Glomerular endothelial cell (primary cell): ENCODE measurements at regions not wholly inside any gene's neighbourhood (a gene's known extent, or its start where the extent isn't known, plus 50 kb on each side); places are given as distances from the start of the nearest gene placed in this dataset.

Experiments
- DNase-seq: peaks from one replicate; pipeline ENCODE4 v3.0.0-alpha.2; 2011; ENCODE audit warnings: low read depth, low spot score; ENCODE audit errors: extremely low read depth

GRCh38 chr16:85476389-85476788 lies 136.7 kb upstream of the GSE1 start:
- DNase-seq: no peak

GRCh38 chr16:85477801-85478363 lies 135.2 kb upstream of the GSE1 start:
- DNase-seq: no peak

DNA sequence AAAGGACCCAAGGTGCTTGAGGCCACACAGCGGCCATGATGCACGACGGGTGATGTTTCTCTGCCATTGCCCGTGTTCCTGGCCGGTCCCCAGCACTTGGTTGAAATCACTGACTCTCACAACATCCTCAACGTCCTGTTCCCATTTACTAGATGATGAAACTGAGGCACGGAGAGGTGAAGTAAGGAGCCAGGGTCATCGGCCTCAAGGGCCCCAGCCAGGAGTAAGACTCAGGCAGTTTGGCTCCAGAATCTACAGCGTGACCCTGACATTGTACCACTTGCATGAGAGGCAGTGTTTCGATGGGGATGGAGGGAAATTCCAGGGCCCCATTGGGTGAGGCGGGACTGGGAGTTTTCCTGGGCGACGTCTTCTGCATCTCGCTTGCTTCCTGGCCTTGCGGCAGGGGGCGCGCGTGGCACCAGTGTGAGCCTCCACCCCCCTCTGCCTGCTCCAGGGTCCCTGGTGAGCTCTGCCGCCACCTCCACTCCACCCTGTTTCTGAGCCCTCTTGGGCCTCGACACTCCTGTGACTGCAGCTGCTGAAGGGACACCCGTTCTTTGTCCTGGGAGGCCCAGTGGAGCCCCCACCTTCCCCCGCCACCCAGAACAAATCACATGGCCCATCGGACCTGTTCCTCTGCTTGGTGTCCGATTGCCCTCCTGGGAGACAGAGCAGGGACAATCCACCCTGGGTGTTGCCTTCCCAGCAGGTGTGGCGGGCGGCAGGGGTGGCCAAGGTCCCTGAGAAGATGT lies 133.0 kb upstream of the GSE1 start:
- no peak for DNase-seq

DNA sequence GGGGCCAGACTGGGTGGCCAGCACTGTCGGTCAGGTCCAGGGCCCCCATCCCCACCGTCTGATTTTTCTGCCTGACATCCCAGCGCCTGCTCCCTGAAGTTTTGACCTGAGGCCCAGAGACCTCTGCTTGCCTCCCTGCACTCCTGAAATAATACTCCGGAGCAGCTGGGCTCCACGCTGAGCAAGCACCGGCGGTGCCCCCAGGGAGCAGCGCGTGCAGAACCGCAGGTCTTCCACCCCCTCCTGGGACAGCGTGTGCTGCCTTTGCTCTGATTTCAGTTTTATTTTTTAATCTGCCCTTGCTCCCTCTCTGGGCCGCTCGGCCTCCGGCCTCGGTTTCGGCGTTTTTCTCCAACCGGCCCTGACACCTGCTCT lies 132.4 kb upstream of the GSE1 start:
- no peak for DNase-seq

- DNase-seq: no peak
These were observed 131.9 kb upstream of the GSE1 start for GRCh38 chr16:85481206-85481605.

DNA sequence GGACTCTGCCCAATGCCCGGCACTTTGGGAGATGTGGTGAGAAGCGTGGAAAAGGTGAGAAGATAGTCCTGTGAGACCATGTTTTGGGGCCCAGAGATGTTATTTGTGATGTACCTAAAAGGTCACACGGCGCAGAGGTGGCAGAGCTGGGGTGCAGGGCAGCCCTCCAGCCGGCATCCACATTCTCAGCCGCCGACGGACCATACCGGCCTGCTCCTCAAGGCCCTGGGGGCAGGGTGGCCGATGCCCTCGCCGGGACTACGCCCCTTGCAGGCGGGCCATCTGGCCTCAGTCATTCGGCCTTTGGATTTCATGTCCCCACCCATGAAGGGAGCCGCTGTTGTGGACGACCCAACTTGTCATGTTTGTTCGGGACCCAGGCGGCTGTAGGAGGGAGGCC lies 131.4 kb upstream of the GSE1 start:
- no peak for DNase-seq

DNA sequence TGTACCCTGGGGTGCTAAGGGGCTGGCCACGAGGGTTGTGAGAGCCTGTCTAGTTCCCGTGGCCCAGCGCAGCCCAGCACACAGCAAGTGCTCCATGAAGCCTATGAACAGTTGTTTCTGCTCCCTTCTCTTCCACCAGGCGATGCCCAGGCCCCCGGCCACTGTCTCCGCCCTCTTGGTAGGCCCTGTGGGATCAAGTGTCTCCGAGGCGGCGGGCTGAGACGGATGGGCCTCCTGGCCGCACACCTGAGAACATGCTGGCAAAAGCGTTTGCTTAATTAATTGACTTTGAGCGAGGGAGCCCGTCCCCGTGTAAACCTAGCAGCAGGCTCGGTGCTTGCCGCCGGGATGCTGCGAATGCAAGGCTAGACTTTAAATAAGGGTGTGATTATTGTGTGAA lies 129.7 kb upstream of the GSE1 start:
- no peak for DNase-seq

DNA sequence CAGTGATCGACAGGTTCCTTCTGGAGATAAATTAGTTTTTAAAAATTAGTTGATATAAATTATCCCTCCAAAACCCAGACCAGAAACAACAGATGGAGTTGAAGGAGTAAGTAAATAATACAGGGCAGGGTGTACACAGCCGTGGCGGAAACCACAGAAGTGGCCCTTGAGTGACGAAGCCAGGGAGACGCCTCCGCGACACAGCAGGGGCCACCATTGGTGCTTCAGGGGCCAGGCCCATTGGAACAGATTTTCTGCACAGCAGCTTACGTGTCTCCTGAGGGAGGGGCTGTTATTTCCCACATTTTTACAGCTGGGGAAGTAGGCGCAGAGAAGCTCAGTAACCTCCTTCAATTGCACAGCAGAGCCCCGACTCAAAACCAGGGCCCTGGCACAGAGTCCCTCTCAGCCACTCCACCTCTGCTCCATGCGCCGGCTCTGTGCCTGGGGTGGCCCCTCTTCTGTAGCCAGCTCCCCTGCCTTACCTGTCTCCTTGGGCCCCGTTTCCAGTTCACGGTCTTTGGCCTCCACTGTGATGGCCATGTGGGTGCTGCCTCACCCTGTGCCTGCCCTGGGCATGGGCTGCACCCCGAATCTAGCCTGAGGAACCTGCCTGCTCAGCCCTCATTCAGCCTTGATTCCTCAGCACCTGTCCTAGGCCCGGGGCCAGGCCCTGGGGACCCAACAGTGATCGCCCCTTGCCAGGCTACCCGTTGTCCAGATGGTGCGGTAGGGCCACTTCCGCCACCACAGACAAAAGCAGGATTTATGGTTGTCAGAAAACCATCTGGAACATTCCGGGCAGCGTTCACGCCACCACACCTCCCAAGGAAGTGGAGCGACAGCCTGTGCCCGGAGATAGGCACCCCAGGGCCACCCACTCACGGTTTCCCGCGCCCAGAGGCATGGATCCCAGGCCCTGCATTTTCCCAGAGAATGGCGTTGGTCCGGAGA lies 128.5 kb upstream of the GSE1 start:
- no peak for DNase-seq

DNA sequence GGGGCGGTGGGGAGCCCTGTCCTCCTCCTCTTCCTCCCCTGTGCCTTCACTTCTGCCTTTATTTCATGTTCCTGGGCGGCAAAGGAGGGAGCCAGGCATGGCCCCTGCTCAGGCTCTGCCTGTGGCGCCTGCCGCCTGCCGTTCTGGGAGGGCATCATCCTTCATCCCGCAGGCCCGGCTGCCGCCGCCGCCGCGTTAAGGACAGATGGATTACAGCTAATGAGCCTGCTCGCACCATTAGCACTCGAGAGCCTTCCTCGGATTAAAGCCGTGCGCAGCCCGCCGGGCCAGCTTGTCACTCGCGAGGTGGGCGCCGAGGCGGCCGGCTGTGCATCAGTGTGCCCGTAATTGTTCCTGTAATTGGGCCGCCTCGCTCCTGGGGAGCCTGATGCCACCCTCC lies 127.7 kb upstream of the GSE1 start:
- DNase-seq: no peak

DNA sequence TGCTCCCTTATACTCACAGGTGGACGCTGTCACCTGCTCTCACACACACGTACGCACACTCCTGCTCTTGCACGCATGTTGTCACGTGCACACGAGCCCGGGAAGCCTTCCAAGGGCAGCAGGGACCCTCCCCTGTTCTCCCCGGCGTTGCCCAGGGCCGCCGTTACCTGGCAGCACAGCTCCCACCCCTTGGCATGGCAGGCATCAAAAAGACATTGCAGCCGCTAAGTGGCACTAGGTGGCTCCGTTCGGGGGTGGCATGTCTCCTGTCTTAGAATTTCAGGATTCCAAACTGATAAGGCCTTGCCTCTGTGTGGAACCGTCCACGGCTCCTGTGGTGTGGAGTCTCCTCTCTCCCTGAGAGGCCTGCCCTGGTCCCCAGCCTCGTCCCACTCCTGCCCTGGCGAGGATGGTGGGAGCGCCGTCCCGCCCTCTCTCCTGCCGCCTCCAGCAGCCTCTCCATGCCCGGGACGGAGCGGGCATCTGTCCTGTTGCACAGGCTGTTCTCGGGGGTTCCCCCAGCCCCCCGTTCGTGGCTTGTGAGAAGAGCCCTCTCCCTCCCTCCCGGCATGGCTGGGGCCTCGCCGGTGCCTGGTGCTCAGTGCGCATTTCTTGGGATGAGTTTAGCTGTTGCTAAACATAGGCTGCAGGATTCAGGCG lies 126.7 kb upstream of the GSE1 start:
- no peak for DNase-seq

GRCh38 chr16:85488414-85488813 lies 124.7 kb upstream of the GSE1 start:
- no peak for DNase-seq

DNA sequence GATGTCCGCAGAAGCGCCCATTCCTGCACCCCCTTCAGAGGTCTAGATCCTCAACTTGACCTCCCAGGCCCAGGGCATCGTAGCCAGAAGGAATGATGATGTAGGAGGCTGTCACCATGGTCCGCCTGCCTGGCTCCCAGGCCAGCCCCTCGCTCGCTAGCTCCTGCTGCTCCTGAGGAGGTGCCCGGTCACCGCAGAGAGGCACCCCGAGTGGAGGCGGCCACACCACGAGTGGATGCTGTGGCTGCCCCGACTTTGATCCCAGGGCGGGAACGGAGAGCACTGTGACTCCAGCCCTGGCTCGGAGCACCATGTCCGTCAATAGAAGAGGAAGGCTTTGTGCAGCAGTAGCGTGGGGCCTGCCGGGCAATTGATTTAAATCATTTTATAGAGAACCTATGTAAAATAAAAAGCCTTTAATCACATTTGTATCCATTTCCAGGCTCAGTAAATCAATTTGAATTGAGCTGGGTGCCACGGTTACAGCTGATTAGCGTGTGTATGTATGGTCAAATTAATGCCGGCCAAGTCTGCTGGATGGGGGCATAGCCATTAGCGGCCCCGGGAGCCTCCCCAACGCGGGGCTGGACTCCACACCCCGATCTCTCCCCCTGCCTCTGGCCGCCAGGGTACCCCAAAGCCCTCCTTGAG lies 122.6 kb upstream of the GSE1 start:
- DNase-seq: no peak

- DNase-seq: no peak
These were observed 121.9 kb upstream of the GSE1 start for GRCh38 chr16:85491058-85491771.

DNA sequence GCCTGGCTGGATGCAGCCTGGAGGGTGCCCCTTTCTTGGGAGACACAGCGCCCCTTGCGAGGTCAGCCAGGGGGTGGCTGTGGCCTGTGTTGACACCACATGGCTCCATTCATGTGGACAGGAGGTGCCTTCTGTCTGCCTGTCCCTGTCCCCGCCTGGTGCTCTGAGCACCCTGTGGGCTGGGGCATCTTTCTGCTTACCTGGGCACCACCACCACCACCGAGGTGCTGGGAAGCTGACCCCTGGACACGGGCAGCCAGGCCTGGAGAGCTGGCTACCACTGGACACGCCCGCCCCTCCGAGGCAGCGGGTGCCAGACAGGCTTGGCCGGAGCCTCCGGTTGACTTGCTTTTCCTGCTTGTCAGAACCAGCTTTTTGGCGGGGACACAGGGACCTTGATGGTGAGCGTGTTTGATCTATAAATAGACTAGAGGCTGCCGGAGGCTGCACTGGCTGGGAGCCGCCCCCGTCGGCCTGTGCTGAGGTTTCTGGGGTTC lies 121.3 kb upstream of the GSE1 start:
- DNase-seq: no peak

DNA sequence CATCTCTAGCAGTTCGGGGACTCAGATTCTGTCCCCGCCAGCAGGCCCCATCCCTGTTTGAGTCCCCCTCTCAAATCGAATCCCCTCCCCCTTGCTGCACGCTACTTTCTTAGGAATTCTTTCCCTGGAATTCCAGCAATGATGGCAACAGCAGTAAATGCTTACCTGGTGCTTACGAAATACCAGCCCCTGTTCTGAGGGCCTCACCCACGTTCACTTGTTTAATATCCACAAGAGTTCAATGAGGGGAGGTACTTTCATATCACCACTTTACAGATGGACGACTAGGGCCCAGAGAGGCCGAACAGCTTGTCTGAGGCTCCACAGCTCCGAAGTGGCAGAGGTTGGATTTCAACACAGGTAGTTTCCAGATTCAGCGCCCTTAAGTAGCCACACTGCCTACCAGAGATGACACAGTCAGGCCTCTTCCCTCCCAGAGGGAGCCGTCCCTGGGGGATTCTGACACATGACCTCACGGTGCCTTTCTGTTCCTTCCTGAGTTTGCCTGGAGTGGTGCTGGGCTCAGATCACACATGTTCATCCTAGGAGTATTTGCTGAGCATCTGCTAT lies 120.7 kb upstream of the GSE1 start:
- no peak for DNase-seq

DNA sequence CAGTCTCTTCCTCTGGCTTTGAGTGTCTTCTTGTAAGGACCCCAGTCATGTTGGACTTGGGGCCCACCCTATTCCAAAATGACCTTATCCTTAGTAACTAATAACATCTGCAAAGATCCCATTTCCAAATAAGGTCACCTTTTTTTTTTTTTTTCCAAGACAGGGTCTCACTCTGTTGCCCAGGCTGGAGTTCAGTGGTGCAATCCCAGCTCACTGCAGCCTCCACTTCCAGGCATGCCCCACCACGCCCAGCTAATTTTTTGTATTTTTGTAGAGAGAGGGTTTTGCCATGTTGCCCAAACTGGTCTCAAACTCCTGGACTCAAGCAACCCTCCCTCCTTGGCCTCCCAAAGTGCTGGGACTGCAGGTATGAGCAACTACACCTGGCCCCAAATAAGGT lies 118.8 kb upstream of the GSE1 start:
- DNase-seq: no peak

DNA sequence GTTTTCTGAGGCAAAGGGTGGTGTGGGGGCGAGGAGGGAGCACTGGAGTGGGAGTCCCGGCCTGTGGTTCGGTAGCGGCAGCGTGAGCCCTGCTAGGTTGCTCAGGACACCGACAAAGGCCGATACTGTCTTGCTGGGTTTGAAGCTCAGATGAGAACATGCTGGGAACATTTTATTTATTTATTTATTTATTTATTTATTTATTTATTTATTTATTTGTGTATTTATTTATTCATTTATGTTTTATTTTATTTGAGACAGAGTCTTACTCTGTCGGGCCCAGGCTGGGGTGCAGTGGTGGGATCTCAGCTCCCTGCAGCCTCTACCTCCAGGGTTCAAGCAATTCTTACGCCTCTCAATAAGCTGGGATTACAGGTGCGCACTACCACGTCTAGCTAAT lies 117.9 kb upstream of the GSE1 start:
- DNase-seq: no peak

- DNase-seq: no peak
These were observed 117.1 kb upstream of the GSE1 start for GRCh38 chr16:85495823-85496538.
